NT2/D1 (cell line): ENCODE measurements at regions not wholly inside any gene's neighbourhood (a gene's known extent, or its start where the extent isn't known, plus 50 kb on each side); places are given as distances from the start of the nearest gene placed in this dataset.

Source experiments
- SUZ12 ChIP-seq: IDR thresholded peaks from 2 replicates; pipeline ENCODE4 v1.6.1; 2011; ENCODE audit not compliant: insufficient read length, insufficient read depth; ENCODE audit errors: extremely low read depth
- YY1 ChIP-seq: IDR thresholded peaks from 2 replicates; pipeline ENCODE4 v1.6.1; 2011; ENCODE audit not compliant: insufficient read length, insufficient read depth
- ZNF274 ChIP-seq: IDR thresholded peaks from 2 replicates; pipeline ENCODE4 v1.6.1; 2011; ENCODE audit warnings: mild to moderate bottlenecking, low read depth, low read length

GRCh38 chr5:74919487-74919886 lies 53.3 kb upstream of the FAM169A start:
- no peak for TF ChIP-seq ZNF274
- TF ChIP-seq SUZ12 = no peak
- no peak for TF ChIP-seq YY1
